GM12878 (cell line): ENCODE measurements at regions not wholly inside any gene's neighbourhood (a gene's known extent, or its start where the extent isn't known, plus 50 kb on each side); places are given as distances from the start of the nearest gene placed in this dataset.

Source experiments
- ATAC-seq: fragments of 200-7000 bp; cut with Tn5 transposase; 3 replicates; pipeline ENCODE4 v1.9.1; 2020; ENCODE audit warnings: mild to moderate bottlenecking, moderate library complexity
- BruUV-seq: library from RNA; stranded (reverse); fragments of 400-500 nt; replicated peaks from 2 replicates; lab custom pipeline; 2021; lab: Mats Ljungman, UMichigan
- CTCF ChIA-PET: fragments of 300-600 bp; sonication (Branson Sonifier 250); formaldehyde crosslinking; extraction: SDS; loops from one replicate; lab custom pipeline; 2021; ENCODE audit warnings: inconsistent platforms; lab: Yijun Ruan, JAX
- POLR2A ChIA-PET: fragments of 350-600 bp; formaldehyde crosslinking; extraction: SDS; loops from one replicate; lab custom pipeline; 2021; ENCODE audit warnings: inconsistent platforms; lab: Charles Lee
- RAD21 ChIA-PET: fragments of 300-600 bp; sonication (Branson Sonifier 250); formaldehyde crosslinking; loops from one replicate; lab custom pipeline; 2023; ENCODE audit warnings: antibody characterized with exemption; ENCODE audit not compliant: unreplicated experiment; lab: Charles Lee
- SMC1A ChIA-PET: fragments of 300-600 bp; sonication (Branson Sonifier 250); formaldehyde crosslinking; loops from one replicate; lab custom pipeline; 2023; ENCODE audit not compliant: unreplicated experiment, uncharacterized antibody; lab: Charles Lee
- DNase-seq: peaks from one replicate; pipeline ENCODE4 v3.0.0-alpha.2; 2011; ENCODE audit warnings: low read depth, low spot score
- FAIRE-seq: peaks from 3 replicates; lab custom pipeline; 2011; peaks lifted over from hg19 to GRCh38; lab: Jason Lieb, UNC
- H2AFZ ChIP-seq: 2 replicates; pipeline ENCODE4 v1.6.0; 2011; ENCODE audit warnings: low read depth, low read length, control low read depth; ENCODE audit not compliant: control insufficient read depth
- H3K27ac ChIP-seq: 2 replicates; pipeline ENCODE4 v1.5.1; 2011; ENCODE audit warnings: control low read depth; ENCODE audit not compliant: control insufficient read depth, insufficient read depth
- H3K27me3 ChIP-seq, 2 experiments: replicated peaks in 1 of 2; 2 replicates each; pipeline versions ENCODE4 v1.6.0 to v1.6.1; 2011; ENCODE audit warnings: low read length in 1 of 2; ENCODE audit not compliant: control insufficient read depth in 2 of 2, insufficient read depth in 2 of 2
- H3K36me3 ChIP-seq, 2 experiments: 2 replicates each; pipeline ENCODE4 v1.5.1; 2011; ENCODE audit warnings: low read length in 1 of 2; ENCODE audit not compliant: control insufficient read depth in 2 of 2, insufficient read depth in 2 of 2
- H3K4me1 ChIP-seq: 2 replicates; pipeline ENCODE4 v1.6.1; 2011; ENCODE audit warnings: mild to moderate bottlenecking, low read length, moderate library complexity, mixed read lengths; ENCODE audit not compliant: control insufficient read depth, insufficient read depth
- H3K4me2 ChIP-seq: 2 replicates; pipeline ENCODE4 v1.6.0; 2011; ENCODE audit warnings: control low read depth; ENCODE audit not compliant: control insufficient read depth, insufficient read depth
- H3K4me3 ChIP-seq: fragments of 200-600 bp; sonication (generic); 2 replicates; pipeline ENCODE4 v1.5.1; 2016
- H3K79me2 ChIP-seq: 2 replicates; pipeline ENCODE4 v1.6.0; 2011; ENCODE audit warnings: low read length; ENCODE audit not compliant: control insufficient read depth, insufficient read depth
- H3K9ac ChIP-seq: 2 replicates; pipeline ENCODE4 v1.8.0; 2011; ENCODE audit warnings: low read length, control low read depth, mixed read lengths; ENCODE audit not compliant: control insufficient read depth, insufficient read depth
- H3K9me3 ChIP-seq: replicated peaks from 3 replicates; pipeline ENCODE4 v1.5.1; 2011; ENCODE audit warnings: mild to moderate bottlenecking, low read length; ENCODE audit not compliant: control insufficient read depth, insufficient read depth
- H4K20me1 ChIP-seq: 2 replicates; pipeline ENCODE4 v1.6.0; 2011; ENCODE audit not compliant: control insufficient read depth, insufficient read depth
- BHLHE40 ChIP-seq, 2 experiments: fragments of 450-650 bp in 1 of 2; IDR thresholded peaks; 2 replicates each; pipeline ENCODE4 v1.6.1; 2011 to 2017; ENCODE audit warnings: low read depth in 2 of 2, borderline replicate concordance in 1 of 2, improper control_type of control experiment in 1 of 2, low read length in 1 of 2, mild to moderate bottlenecking in 1 of 2
- BMI1 ChIP-seq: fragments of 450-650 bp; IDR thresholded peaks from 2 replicates; pipeline ENCODE4 v1.6.1; 2016; ENCODE audit warnings: mild to moderate bottlenecking, moderate library complexity, borderline replicate concordance
- CREB1 ChIP-seq: IDR thresholded peaks from 2 replicates; pipeline ENCODE4 v1.6.1; 2012; ENCODE audit warnings: low read depth, mild to moderate bottlenecking, inconsistent platforms
- EP300 ChIP-seq, 2 experiments: fragments of 150-350 bp in 1 of 2; IDR thresholded peaks; 2 replicates each; pipeline ENCODE4 v1.6.1; 2011 to 2012; ENCODE audit warnings: low read depth in 2 of 2, low read length in 2 of 2, borderline replicate concordance in 1 of 2, improper control_type of control experiment in 1 of 2, inconsistent platforms in 1 of 2; ENCODE audit not compliant: control insufficient read depth in 1 of 2
- ESRRA ChIP-seq: IDR thresholded peaks from 2 replicates; pipeline ENCODE4 v1.6.1; 2012; ENCODE audit warnings: mild to moderate bottlenecking, low read length, improper control_type of control experiment
- FOXK2 ChIP-seq: fragments of 450-650 bp; IDR thresholded peaks from 2 replicates; pipeline ENCODE4 v1.6.1; 2017; ENCODE audit warnings: mild to moderate bottlenecking, moderate library complexity
- NFIC ChIP-seq: IDR thresholded peaks from 2 replicates; pipeline ENCODE4 v1.6.1; 2012; ENCODE audit warnings: low read depth, mild to moderate bottlenecking, inconsistent platforms, low read length, moderate library complexity
- PAX5 ChIP-seq: IDR thresholded peaks from 2 replicates; pipeline ENCODE4 v1.6.1; 2011; ENCODE audit warnings: low read depth, low read length, borderline replicate concordance
- SMAD1 ChIP-seq: fragments of 450-650 bp; IDR thresholded peaks from 2 replicates; pipeline ENCODE4 v1.6.1; 2018; ENCODE audit warnings: mild to moderate bottlenecking, low read depth; ENCODE audit not compliant: partially characterized antibody
- SMAD5 ChIP-seq: IDR thresholded peaks from 2 replicates; pipeline ENCODE4 v1.6.1; 2016; ENCODE audit warnings: antibody characterized with exemption, low read depth
- SREBF1 ChIP-seq: IDR thresholded peaks from 2 replicates; pipeline ENCODE4 v1.6.1; 2012; ENCODE audit warnings: mild to moderate bottlenecking, low read length
- TBL1XR1 ChIP-seq: IDR thresholded peaks from 2 replicates; pipeline ENCODE4 v1.6.1; 2012; ENCODE audit warnings: low read depth, low read length, improper control_type of control experiment
- YY1 ChIP-seq: IDR thresholded peaks from 2 replicates; pipeline ENCODE4 v1.6.1; 2011; ENCODE audit warnings: low read depth, mild to moderate bottlenecking, low read length
- ZNF274 ChIP-seq: IDR thresholded peaks from one replicate; pipeline ENCODE4 v1.8.0; 2011; ENCODE audit not compliant: insufficient read length, insufficient read depth
- WGBS: methylation state at CpG from one replicate; pipeline ENCODE4 v1.1.6; 2016; ENCODE audit warnings: low lambda C conversion rate; ENCODE audit not compliant: insufficient replicate concordance, insufficient coverage; ENCODE audit errors: missing lambda C conversion rate; 5-methylcytosine and 5-hydroxymethylcytosine counted together
- in situ Hi-C: fragments of 300-500 bp; cut with MboI; formaldehyde crosslinking; loops from 9 replicates; pipeline ENCODE4 v1.14.3; 2018; ENCODE audit warnings: mixed read lengths
- intact Hi-C: fragments of 100-400 bp; cut with micrococcal nuclease; formaldehyde crosslinking; loops from one replicate; pipeline ENCODE4 v1.14.2; 2022; ENCODE audit not compliant: unreplicated experiment
- TF ChIP-seq, protein P1 (sequence below): fragments of 450-650 bp; formaldehyde crosslinking; IDR thresholded peaks from 2 replicates; pipeline ENCODE4 v1.4.0; 2020; ENCODE audit warnings: mild to moderate bottlenecking, moderate library complexity
- TF ChIP-seq, protein P2 (sequence below): fragments of 450-650 bp; IDR thresholded peaks from 2 replicates; pipeline ENCODE4 v1.6.1; 2014; ENCODE audit warnings: mild to moderate bottlenecking
- TF ChIP-seq, protein P3 (sequence below): fragments of 450-650 bp; formaldehyde crosslinking; IDR thresholded peaks from 2 replicates; pipeline ENCODE4 v1.4.0; 2022; ENCODE audit warnings: mild to moderate bottlenecking, moderate library complexity

DNA sequence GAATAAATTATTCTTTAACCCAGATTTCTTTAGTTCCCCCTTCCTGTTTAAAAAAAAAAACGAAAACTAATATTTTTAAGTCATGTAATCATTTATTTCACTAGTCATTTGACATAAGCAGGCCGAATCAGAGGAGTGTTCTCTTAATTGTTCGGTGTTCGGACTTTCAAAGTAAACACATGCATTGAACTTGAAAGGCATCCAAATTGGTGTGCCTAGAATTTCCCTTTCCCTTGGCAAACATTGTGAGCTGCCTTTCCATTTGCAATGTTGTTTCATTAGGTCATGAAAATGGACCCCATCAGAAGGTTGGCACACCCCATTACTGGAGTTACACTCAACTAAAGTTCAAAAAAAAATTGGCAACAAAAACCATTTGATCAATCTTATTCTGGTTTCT, 283.0 kb upstream of the MARCKS start:
- no peak overlapping the region for H2AFZ ChIP-seq
- H3K4me2 ChIP-seq, result no peak overlapping the region
- in situ Hi-C loops, result no loop called here
- ChIA-PET POLR2A (no interaction called here), RAD21 (interaction anchor here (1.3 kb wide), 1 partner anchor 56 kb away, joined by 3 read pairs; no protein-coding TSS in a partner anchor), CTCF (no interaction called here), SMC1A (interaction anchor here (0.8 kb wide), 1 partner anchor 24 kb away, joined by 3 read pairs; no protein-coding TSS in a partner anchor)
- no peaks in the 10 kb centered on the region for H3K36me3 ChIP-seq
- ATAC-seq (no peak), DNase-seq (no peak), FAIRE-seq (no peak)
- peaks cover 4% of the 10 kb centered on the region; the same call in 2 of the 3 replicates for H3K9me3 ChIP-seq
- BruUV-seq, result no TSS peak
- intact Hi-C loops, result no loop called here
- no peaks in the 10 kb centered on the region for H4K20me1 ChIP-seq
- H3K9ac ChIP-seq, result no peak overlapping the region
- no peaks in the 10 kb centered on the region for H3K27me3 ChIP-seq
- no peak overlapping the region for H3K4me3 ChIP-seq
- no peaks in the 10 kb centered on the region for H3K79me2 ChIP-seq
- no peaks in the 10 kb centered on the region for H3K4me1 ChIP-seq
- H3K27ac ChIP-seq, result no peak overlapping the region
- 68% methylated on average over 4 of the region's 4 CpGs for WGBS
- TF ChIP-seq SMAD1 (no peak), CREB1 (no peak), NFIC (no peak), BHLHE40 (IDR thresholded peaks at IDR 0.05; ENCODE audit: borderline replicate concordance in 1 of 2, low read depth in 2 of 2, low read length in 1 of 2) (no peak), ZNF274 (no peak), YY1 (no peak), BMI1 (no peak), PAX5 (no peak), TBL1XR1 (no peak), SREBF1 (no peak), FOXK2 (no peak), EP300 (IDR thresholded peaks at IDR 0.05; ENCODE audit: borderline replicate concordance in 1 of 2, control insufficient read depth in 1 of 2, low read depth in 2 of 2, low read length in 2 of 2) (no peak), SMAD5 (no peak), ESRRA (no peak)
- TF ChIP-seq, protein P1, sequence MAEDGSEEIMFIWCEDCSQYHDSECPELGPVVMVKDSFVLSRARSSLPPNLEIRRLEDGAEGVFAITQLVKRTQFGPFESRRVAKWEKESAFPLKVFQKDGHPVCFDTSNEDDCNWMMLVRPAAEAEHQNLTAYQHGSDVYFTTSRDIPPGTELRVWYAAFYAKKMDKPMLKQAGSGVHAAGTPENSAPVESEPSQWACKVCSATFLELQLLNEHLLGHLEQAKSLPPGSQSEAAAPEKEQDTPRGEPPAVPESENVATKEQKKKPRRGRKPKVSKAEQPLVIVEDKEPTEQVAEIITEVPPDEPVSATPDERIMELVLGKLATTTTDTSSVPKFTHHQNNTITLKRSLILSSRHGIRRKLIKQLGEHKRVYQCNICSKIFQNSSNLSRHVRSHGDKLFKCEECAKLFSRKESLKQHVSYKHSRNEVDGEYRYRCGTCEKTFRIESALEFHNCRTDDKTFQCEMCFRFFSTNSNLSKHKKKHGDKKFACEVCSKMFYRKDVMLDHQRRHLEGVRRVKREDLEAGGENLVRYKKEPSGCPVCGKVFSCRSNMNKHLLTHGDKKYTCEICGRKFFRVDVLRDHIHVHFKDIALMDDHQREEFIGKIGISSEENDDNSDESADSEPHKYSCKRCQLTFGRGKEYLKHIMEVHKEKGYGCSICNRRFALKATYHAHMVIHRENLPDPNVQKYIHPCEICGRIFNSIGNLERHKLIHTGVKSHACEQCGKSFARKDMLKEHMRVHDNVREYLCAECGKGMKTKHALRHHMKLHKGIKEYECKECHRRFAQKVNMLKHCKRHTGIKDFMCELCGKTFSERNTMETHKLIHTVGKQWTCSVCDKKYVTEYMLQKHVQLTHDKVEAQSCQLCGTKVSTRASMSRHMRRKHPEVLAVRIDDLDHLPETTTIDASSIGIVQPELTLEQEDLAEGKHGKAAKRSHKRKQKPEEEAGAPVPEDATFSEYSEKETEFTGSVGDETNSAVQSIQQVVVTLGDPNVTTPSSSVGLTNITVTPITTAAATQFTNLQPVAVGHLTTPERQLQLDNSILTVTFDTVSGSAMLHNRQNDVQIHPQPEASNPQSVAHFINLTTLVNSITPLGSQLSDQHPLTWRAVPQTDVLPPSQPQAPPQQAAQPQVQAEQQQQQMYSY (CRISPR knock-in tag), result no peak
- TF ChIP-seq, protein P2, sequence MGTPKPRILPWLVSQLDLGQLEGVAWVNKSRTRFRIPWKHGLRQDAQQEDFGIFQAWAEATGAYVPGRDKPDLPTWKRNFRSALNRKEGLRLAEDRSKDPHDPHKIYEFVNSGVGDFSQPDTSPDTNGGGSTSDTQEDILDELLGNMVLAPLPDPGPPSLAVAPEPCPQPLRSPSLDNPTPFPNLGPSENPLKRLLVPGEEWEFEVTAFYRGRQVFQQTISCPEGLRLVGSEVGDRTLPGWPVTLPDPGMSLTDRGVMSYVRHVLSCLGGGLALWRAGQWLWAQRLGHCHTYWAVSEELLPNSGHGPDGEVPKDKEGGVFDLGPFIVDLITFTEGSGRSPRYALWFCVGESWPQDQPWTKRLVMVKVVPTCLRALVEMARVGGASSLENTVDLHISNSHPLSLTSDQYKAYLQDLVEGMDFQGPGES, result no peak
- TF ChIP-seq, protein P3, sequence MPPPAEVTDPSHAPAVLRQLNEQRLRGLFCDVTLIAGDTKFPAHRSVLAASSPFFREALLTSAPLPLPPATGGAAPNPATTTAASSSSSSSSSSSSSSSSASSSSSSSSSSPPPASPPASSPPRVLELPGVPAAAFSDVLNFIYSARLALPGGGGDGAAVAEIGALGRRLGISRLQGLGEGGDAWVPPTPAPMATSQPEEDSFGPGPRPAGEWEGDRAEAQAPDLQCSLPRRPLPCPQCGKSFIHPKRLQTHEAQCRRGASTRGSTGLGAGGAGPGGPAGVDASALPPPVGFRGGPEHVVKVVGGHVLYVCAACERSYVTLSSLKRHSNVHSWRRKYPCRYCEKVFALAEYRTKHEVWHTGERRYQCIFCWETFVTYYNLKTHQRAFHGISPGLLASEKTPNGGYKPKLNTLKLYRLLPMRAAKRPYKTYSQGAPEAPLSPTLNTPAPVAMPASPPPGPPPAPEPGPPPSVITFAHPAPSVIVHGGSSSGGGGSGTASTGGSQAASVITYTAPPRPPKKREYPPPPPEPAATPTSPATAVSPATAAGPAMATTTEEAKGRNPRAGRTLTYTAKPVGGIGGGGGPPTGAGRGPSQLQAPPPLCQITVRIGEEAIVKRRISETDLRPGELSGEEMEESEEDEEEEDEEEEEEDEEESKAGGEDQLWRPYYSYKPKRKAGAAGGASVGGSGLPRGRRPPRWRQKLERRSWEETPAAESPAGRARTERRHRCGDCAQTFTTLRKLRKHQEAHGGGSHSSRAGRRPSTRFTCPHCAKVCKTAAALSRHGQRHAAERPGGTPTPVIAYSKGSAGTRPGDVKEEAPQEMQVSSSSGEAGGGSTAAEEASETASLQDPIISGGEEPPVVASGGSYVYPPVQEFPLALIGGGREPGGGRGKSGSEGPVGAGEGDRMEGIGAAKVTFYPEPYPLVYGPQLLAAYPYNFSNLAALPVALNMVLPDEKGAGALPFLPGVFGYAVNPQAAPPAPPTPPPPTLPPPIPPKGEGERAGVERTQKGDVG (CRISPR knock-in tag), result no peak
